Occipital lobe (tissue), 1 donor: ENCODE measurements at regions not wholly inside any gene's neighbourhood (a gene's known extent, or its start where the extent isn't known, plus 50 kb on each side); places are given as distances from the start of the nearest gene placed in this dataset.

Experiments used
- DNase-seq: peaks from one replicate; lab custom pipeline; 2025; lab: John Stamatoyannopoulos, UW

- no peak for DNase-seq
Measured at GRCh38 chr2:137729305-137729704, 235.0 kb upstream of the HNMT start.

- no peak for DNase-seq
Measured at GRCh38 chr2:137737559-137737958, 226.7 kb upstream of the HNMT start.

DNA sequence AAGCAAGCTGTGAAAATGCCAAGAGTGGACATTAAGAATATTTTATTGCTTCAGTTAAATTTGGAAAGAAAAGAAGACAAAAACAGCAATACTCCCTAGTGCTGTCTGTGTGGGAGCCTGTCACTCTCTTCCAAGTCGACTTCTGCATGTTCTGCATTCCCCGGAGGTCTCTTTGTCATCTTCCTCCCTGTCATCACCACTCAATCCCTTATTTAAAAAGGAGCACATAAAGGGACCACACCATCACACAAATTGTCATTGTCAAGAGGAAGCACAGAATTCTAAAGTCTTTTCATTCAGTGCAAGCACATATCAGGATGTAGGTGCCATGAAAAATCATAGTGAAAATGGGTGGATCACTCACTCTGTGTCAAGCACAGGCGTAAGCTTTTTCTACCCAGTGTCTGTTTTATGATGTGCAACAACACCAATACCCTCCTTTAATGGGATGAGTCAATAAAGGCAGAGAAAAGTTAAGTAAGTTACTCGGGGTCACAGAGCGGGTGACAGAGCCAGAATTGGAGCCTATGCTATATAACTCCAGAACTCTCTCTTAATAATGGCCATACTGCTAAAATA lies 222.4 kb upstream of the HNMT start:
- DNase-seq: no peak

- no peak for DNase-seq
Measured at GRCh38 chr2:137747509-137747908, 216.8 kb upstream of the HNMT start.

DNA sequence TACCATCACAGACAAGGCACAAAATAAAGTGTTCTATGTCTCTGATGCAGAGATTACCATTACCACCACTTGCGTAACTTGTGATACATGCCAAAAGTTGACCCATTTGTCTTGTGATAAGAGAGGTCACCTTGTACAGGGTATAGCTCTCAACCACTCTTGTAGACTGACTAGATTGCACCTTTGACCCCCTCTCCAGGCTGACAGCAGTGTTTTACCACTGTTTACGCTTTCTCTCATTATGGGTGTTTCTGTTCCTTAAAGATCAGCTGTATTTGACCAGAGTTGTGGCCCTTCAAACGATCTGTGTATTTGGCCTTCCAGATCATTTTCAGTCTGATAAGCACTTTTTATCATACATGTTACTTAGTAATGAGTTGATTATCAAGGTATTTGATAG lies 215.7 kb upstream of the HNMT start:
- no peak for DNase-seq

- DNase-seq: no peak
Measured at GRCh38 chr2:137764646-137765045, 199.6 kb upstream of the HNMT start.

DNA sequence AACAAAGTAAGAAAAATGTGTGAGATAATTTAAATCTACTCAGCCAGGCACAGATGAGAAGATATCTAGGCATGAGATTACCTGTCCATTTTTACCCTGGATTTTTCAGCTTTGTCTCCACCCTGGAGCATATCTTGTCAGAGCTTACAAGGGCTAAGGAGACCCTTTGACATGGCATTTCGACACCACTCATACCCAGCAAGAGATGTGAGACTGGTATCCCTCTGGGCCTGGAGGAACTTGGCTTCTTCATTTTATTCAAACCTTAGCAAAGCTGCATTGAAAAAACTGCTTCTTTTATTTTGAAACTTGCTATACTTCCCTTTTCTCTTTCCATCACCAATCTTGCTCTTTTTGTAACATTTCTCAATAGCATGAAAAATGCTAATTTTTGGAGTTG lies 194.9 kb upstream of the HNMT start:
- no peak for DNase-seq

GRCh38 chr2:137770166-137770565 lies 194.1 kb upstream of the HNMT start:
- DNase-seq: no peak

GRCh38 chr2:137771064-137771463 lies 193.2 kb upstream of the HNMT start:
- DNase-seq: no peak

GRCh38 chr2:137772451-137772850 lies 191.8 kb upstream of the HNMT start:
- DNase-seq: no peak

GRCh38 chr2:137775529-137775928 lies 188.7 kb upstream of the HNMT start:
- no peak for DNase-seq

GRCh38 chr2:137776697-137777096 lies 187.6 kb upstream of the HNMT start:
- DNase-seq: no peak

DNA sequence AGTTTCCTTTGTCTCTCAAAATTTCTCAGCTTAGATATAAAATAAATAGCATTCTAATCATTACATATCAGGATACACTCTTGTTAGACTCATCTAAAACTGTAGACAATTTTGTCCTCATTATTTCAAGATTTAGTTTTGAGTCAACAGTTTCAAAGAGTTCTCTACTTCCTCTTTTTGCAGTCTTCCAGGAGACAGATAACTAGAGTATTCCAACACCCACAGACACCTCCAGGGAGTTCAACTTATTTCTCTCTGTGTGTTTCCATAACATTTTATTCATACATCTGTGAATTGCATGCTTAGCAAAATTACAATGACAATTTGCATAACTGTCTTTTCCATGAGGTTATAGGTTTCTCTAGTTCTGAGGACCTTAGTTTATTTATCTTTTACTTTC lies 166.6 kb upstream of the HNMT start:
- DNase-seq: no peak

- no peak for DNase-seq
Measured at GRCh38 chr2:137799600-137799999, 164.7 kb upstream of the HNMT start.

DNA sequence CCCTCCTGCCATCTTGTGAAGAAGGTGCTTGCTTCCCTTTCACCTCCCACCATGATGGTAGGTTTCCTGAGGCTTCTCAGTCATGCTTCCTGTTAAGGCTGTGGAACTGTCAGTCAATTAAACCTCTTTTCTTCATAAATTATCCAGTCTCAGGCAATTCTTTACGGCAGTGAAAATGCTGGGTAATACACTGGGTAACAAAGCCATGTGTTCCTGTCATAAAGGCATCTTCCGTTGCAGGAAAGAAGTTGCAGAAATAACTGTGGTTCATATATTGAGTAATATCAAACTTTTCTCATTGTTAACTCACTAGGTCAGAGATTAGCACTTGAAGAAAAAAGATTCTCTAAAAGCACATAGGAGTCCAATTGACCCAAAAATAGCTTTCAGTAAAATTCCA lies 163.9 kb upstream of the HNMT start:
- no peak for DNase-seq

GRCh38 chr2:137801228-137801627 lies 163.0 kb upstream of the HNMT start:
- DNase-seq: no peak

GRCh38 chr2:137802038-137802437 lies 162.2 kb upstream of the HNMT start:
- no peak for DNase-seq

GRCh38 chr2:137806068-137806805 lies 158.0 kb upstream of the HNMT start:
- DNase-seq: no peak

GRCh38 chr2:137809252-137809651 lies 155.0 kb upstream of the HNMT start:
- DNase-seq: no peak

DNA sequence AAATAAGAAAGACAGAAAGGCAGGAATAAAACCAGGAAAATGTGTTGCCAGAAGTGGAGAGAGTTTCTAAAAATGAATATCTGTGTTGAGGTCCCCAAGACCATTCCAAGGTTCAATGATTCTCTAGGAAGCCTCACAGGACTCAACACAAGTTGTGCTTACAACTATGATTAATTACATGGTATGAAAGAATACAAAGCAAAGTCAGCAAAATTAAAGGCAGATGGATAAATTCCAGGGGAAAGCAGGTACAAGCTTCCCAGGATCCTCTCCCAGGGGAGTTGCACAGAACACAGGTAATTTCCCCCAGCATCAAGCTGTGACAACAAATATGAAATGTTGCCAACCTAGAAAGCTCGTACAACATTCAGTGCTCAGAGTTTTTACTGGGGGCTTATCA lies 154.4 kb upstream of the HNMT start:
- no peak for DNase-seq

DNA sequence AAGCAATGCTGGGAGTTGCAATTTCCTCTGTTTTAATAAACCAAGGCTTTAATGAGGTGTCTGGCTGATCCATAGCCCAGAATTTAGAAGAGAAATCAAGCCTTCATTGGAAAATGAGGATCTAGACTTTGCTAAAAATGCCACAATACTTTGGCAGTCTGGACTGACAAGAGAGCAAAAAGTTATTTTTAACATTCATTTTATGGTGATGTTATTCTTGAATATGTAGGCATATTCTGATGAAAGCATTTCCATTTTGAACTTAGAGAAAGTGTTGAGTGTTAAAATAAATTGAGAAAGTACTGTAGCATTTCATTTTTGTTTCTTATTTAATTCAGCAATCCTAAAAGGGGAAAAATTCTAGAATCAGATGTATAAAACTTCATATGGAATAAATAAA lies 151.8 kb upstream of the HNMT start:
- no peak for DNase-seq

- DNase-seq: no peak
Measured at GRCh38 chr2:137813176-137813575, 151.1 kb upstream of the HNMT start.

GRCh38 chr2:137817058-137817457 lies 147.2 kb upstream of the HNMT start:
- DNase-seq: no peak

DNA sequence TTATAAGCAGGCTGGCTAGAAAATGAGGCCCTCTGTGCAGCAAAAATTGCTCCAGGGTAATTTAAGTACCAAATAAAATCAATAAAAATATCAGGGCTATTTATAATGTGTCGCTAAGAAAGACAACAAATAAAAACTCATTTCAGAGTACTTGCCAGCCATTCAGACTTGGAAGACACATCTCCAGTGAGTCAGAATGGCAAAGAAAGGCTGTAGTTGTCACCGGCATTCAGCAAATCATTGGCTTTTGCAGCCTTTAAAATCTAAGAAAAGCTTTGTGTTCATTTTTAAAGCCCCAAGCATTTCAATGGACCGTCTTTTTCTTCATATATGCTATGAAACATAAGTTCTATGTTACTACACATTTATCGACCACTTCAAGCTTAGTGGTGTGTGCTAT lies 141.1 kb upstream of the HNMT start:
- no peak for DNase-seq
